H9 (cell line): ENCODE measurements at regions not wholly inside any gene's neighbourhood (a gene's known extent, or its start where the extent isn't known, plus 50 kb on each side); places are given as distances from the start of the nearest gene placed in this dataset.

Experiments used
- DNase-seq: peaks from one replicate; pipeline ENCODE4 v3.0.0-alpha.2; 2017
- H2AFZ ChIP-seq: one replicate; pipeline ENCODE4 v1.6.1; 2013; ENCODE audit warnings: mild to moderate bottlenecking, low read length, control low read depth, moderate library complexity
- H2AK5ac ChIP-seq: 2 replicates; pipeline ENCODE4 v1.6.1; 2013; ENCODE audit warnings: low read length, control low read depth, mixed read lengths; ENCODE audit not compliant: insufficient read length
- H2BK120ac ChIP-seq: one replicate; pipeline ENCODE4 v1.6.1; 2013; ENCODE audit warnings: low read depth, mild to moderate bottlenecking, low read length, control low read depth, inconsistent platforms; ENCODE audit not compliant: poor library complexity, severe bottlenecking
- H2BK12ac ChIP-seq: 2 replicates; pipeline ENCODE4 v1.6.1; 2013; ENCODE audit warnings: low read length, control low read depth, mixed read lengths, low read depth; ENCODE audit not compliant: insufficient read length
- H2BK15ac ChIP-seq: 2 replicates; pipeline ENCODE4 v1.6.1; 2013; ENCODE audit warnings: low read depth, low read length, control low read depth
- H2BK20ac ChIP-seq: one replicate; pipeline ENCODE4 v1.6.1; 2013; ENCODE audit warnings: low read depth, mild to moderate bottlenecking, low read length, control low read depth, inconsistent platforms; ENCODE audit not compliant: poor library complexity, severe bottlenecking
- H2BK5ac ChIP-seq: 2 replicates; pipeline ENCODE4 v1.6.1; 2013; ENCODE audit warnings: low read length, control low read depth, mixed read lengths; ENCODE audit not compliant: insufficient read length
- H3K14ac ChIP-seq: 2 replicates; pipeline ENCODE4 v1.6.1; 2013; ENCODE audit warnings: low read length, control low read depth; ENCODE audit not compliant: insufficient read depth
- H3K18ac ChIP-seq: 2 replicates; pipeline ENCODE4 v1.6.1; 2013; ENCODE audit warnings: low read depth, mild to moderate bottlenecking, mixed read lengths, low read length, control low read depth; ENCODE audit not compliant: insufficient read length
- H3K23ac ChIP-seq: 2 replicates; pipeline ENCODE4 v1.6.1; 2013; ENCODE audit warnings: low read length, control low read depth, mixed read lengths, low read depth; ENCODE audit not compliant: insufficient read length
- H3K23me2 ChIP-seq: 2 replicates; pipeline ENCODE4 v1.6.1; 2013; ENCODE audit warnings: low read depth, mild to moderate bottlenecking, mixed read lengths, low read length, control low read depth; ENCODE audit not compliant: insufficient read length, poor library complexity, severe bottlenecking
- H3K27ac ChIP-seq: 2 replicates; pipeline ENCODE4 v1.5.1; 2013; ENCODE audit warnings: low read length, control low read depth, mixed read lengths, low read depth; ENCODE audit not compliant: insufficient read length
- H3K27me3 ChIP-seq: 2 replicates; pipeline ENCODE4 v1.6.1; 2013; ENCODE audit warnings: low read length, control low read depth, inconsistent platforms; ENCODE audit not compliant: insufficient read depth
- H3K4ac ChIP-seq: 2 replicates; pipeline ENCODE4 v1.6.1; 2013; ENCODE audit warnings: low read depth, mild to moderate bottlenecking, control low read depth, inconsistent platforms, low read length, moderate library complexity
- H3K4me1 ChIP-seq: 2 replicates; pipeline ENCODE4 v1.6.1; 2013; ENCODE audit warnings: low read length, control low read depth, inconsistent platforms; ENCODE audit not compliant: insufficient read depth
- H3K4me2 ChIP-seq: 2 replicates; pipeline ENCODE4 v1.6.1; 2013; ENCODE audit warnings: low read length, control low read depth, mixed read lengths; ENCODE audit not compliant: insufficient read length, insufficient read depth
- H3K56ac ChIP-seq: 2 replicates; pipeline ENCODE4 v1.6.1; 2013; ENCODE audit warnings: low read depth, mild to moderate bottlenecking, mixed read lengths, low read length, control low read depth; ENCODE audit not compliant: insufficient read length
- H3K79me1 ChIP-seq: 2 replicates; pipeline ENCODE4 v1.6.1; 2013; ENCODE audit warnings: low read depth, mild to moderate bottlenecking, moderate library complexity, low read length, control low read depth, inconsistent platforms; ENCODE audit not compliant: insufficient read depth, poor library complexity, severe bottlenecking
- H3K79me2 ChIP-seq: 2 replicates; pipeline ENCODE4 v1.6.1; 2013; ENCODE audit warnings: low read length, control low read depth, inconsistent platforms; ENCODE audit not compliant: insufficient read depth
- H3K9ac ChIP-seq: 2 replicates; pipeline ENCODE4 v1.6.1; 2013; ENCODE audit warnings: low read length, control low read depth, mixed read lengths; ENCODE audit not compliant: insufficient read length; ENCODE audit errors: extremely low read depth
- H3K9me3 ChIP-seq: one replicate; pipeline ENCODE4 v1.6.1; 2013; ENCODE audit warnings: low read depth, low read length, inconsistent platforms; ENCODE audit not compliant: control insufficient read depth
- H3T11ph ChIP-seq: one replicate; pipeline ENCODE4 v1.6.1; 2013; ENCODE audit warnings: mild to moderate bottlenecking, low read length, control low read depth, inconsistent platforms
- H4K20me1 ChIP-seq: one replicate; pipeline ENCODE4 v1.6.1; 2013; ENCODE audit not compliant: control insufficient read depth, insufficient read length, insufficient read depth
- H4K5ac ChIP-seq: 2 replicates; pipeline ENCODE4 v1.6.1; 2013; ENCODE audit warnings: low read depth, mild to moderate bottlenecking, mixed read lengths, low read length, control low read depth; ENCODE audit not compliant: insufficient read length
- H4K8ac ChIP-seq: replicated peaks from 2 replicates; pipeline ENCODE4 v1.6.1; 2013; ENCODE audit warnings: low read length, control low read depth, mixed read lengths, low read depth; ENCODE audit not compliant: insufficient read length
- H4K91ac ChIP-seq: 2 replicates; pipeline ENCODE4 v1.6.1; 2013; ENCODE audit warnings: low read depth, mild to moderate bottlenecking, moderate library complexity, mixed read lengths, low read length, control low read depth; ENCODE audit not compliant: insufficient read length
- H3K27ac Mint-ChIP-seq, 3 experiments: 2 replicates in 2 of 3; 3 replicates in 1 of 3; pipeline ENCODE4 v1.8.0; 2020 to 2021; ENCODE audit warnings: mixed read lengths in 3 of 3, mild to moderate bottlenecking in 1 of 3, moderate library complexity in 1 of 3
- H3K27me3 Mint-ChIP-seq: 2 replicates; pipeline ENCODE4 v1.8.0; 2021; ENCODE audit warnings: low read depth, mild to moderate bottlenecking, moderate library complexity, mixed read lengths
- H3K36me3 Mint-ChIP-seq, 3 experiments: 2 replicates in 2 of 3; 3 replicates in 1 of 3; pipeline ENCODE4 v1.8.0; 2020 to 2021; ENCODE audit warnings: low read depth in 3 of 3, mixed read lengths in 3 of 3; ENCODE audit not compliant: insufficient read depth in 1 of 3
- H3K4me1 Mint-ChIP-seq, 2 experiments: 2 replicates each; pipeline ENCODE4 v1.8.0; 2020; ENCODE audit warnings: mixed read lengths in 2 of 2
- H3K4me3 Mint-ChIP-seq, 2 experiments: 2 replicates in 1 of 2; 3 replicates in 1 of 2; pipeline ENCODE4 v1.8.0; 2020 to 2021; ENCODE audit warnings: mild to moderate bottlenecking in 2 of 2, mixed read lengths in 2 of 2, moderate library complexity in 1 of 2
- H3K9me3 Mint-ChIP-seq, 2 experiments: 2 replicates in 1 of 2; 3 replicates in 1 of 2; pipeline ENCODE4 v1.8.0; 2020; ENCODE audit warnings: mild to moderate bottlenecking in 2 of 2, mixed read lengths in 2 of 2, moderate library complexity in 1 of 2
- CTCF ChIP-seq: fragments of 200-600 bp; sonication (generic); conservative IDR thresholded peaks from 3 replicates; pipeline ENCODE4 v1.8.0; 2021; ENCODE audit warnings: antibody characterized with exemption, mild to moderate bottlenecking
- WGBS: extraction: QIAGEN DNeasy Blood & Tissue Kit; methylation state at CpG from one replicate; pipeline ENCODE4 v1.1.7; 2013; ENCODE audit warnings: missing lambda C conversion rate, low lambda C conversion rate, mixed read lengths; ENCODE audit not compliant: insufficient read length; ENCODE audit errors: extremely low coverage; 5-methylcytosine and 5-hydroxymethylcytosine counted together

DNA sequence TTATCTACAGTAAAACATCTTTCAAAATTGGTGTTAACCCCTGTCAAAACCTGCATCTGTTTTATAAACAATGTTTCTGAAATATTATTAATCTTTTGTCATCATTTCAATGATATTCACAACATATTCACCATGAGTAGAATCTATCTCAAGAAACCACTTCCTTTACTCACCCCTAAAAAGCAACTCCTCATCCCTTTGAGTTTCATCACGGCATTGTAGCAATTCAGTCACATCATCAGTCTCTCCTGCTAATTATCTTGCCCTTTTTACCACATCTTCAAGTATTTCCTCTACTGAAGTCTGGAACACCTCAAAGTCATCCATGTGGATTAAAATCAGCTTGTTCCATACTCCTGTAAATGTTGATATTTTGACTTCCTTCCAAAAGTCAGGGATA lies 415.3 kb upstream of the TECRL start:
- Histone ChIP-seq H2AFZ (no peak overlapping the region), H2AK5ac (no peak overlapping the region), H2BK20ac (no peak overlapping the region), H3K9me3 (no peaks in the 10 kb centered on the region), H2BK5ac (no peak overlapping the region), H3T11ph (no peak overlapping the region), H4K5ac (no peak overlapping the region), H3K14ac (no peak overlapping the region), H3K9ac (no peak overlapping the region), H3K4me2 (no peak overlapping the region), H2BK15ac (no peak overlapping the region), H3K4me1 (no peaks in the 10 kb centered on the region), H3K23ac (no peak overlapping the region), H3K56ac (no peak overlapping the region), H3K4ac (no peak overlapping the region), H4K8ac (no peak overlapping the region), H4K91ac (no peak overlapping the region), H3K27ac (no peak overlapping the region), H3K27me3 (no peaks in the 10 kb centered on the region), H4K20me1 (no peaks in the 10 kb centered on the region), H2BK12ac (no peak overlapping the region), H2BK120ac (no peak overlapping the region), H3K18ac (no peak overlapping the region), H3K79me2 (no peaks in the 10 kb centered on the region), H3K79me1 (no peaks in the 10 kb centered on the region), H3K23me2 (no peaks in the 10 kb centered on the region)
- Mint-ChIP-seq H3K36me3 (no peaks in the 10 kb centered on the region), H3K9me3 (no peaks in the 10 kb centered on the region), H3K4me1 (no peaks in the 10 kb centered on the region), H3K27me3 (no peaks in the 10 kb centered on the region), H3K4me3 (no peak overlapping the region), H3K27ac (no peak overlapping the region)
- no CpG with 5 or more reads among the region's 1 CpG for WGBS
- no peak for DNase-seq
- no peak for TF ChIP-seq CTCF
